SU-DHL-6 (cell line): ENCODE measurements at regions not wholly inside any gene's neighbourhood (a gene's known extent, or its start where the extent isn't known, plus 50 kb on each side); places are given as distances from the start of the nearest gene placed in this dataset.

Source experiments
- H2AFZ ChIP-seq: fragments of 200-600 bp; sonication (generic); 2 replicates; pipeline ENCODE4 v1.6.1; 2014; ENCODE audit warnings: low read depth, mild to moderate bottlenecking, moderate library complexity, mixed read lengths, antibody characterized with exemption, low read length; ENCODE audit not compliant: severe bottlenecking
- H3F3A ChIP-seq: fragments of 200-600 bp; shearing (Covaris generic); 2 replicates; pipeline ENCODE4 v1.6.0; 2016; ENCODE audit warnings: antibody characterized with exemption, mild to moderate bottlenecking; ENCODE audit not compliant: insufficient read depth
- H3K27ac ChIP-seq: fragments of 200-600 bp; sonication (generic); 2 replicates; pipeline ENCODE4 v1.5.1; 2016; ENCODE audit warnings: low read depth, mild to moderate bottlenecking, low read length, moderate library complexity, mixed read lengths
- H3K27me3 ChIP-seq: fragments of 200-600 bp; sonication (generic), shearing (Covaris generic); 2 replicates; pipeline ENCODE4 v1.6.0; 2014; ENCODE audit warnings: mild to moderate bottlenecking, low read length
- H3K36me3 ChIP-seq: fragments of 200-600 bp; sonication (generic); 2 replicates; pipeline ENCODE4 v1.6.1; 2014; ENCODE audit warnings: mild to moderate bottlenecking, low read length, mixed read lengths
- H3K4me2 ChIP-seq: fragments of 300-600, 200-600 bp; shearing (Covaris generic), sonication (generic); 2 replicates; pipeline ENCODE4 v1.6.0; 2014; ENCODE audit warnings: low read length, low read depth, mild to moderate bottlenecking; ENCODE audit not compliant: poor library complexity, severe bottlenecking
- H3K4me3 ChIP-seq: fragments of 200-600 bp; sonication (generic); 2 replicates; pipeline ENCODE4 v1.5.1; 2014; ENCODE audit warnings: antibody characterized with exemption, low read length, mild to moderate bottlenecking, mixed read lengths; ENCODE audit not compliant: insufficient read depth, poor library complexity, severe bottlenecking
- H3K79me2 ChIP-seq: fragments of 200-600 bp; sonication (generic); 2 replicates; pipeline ENCODE4 v1.6.1; 2014; ENCODE audit warnings: mild to moderate bottlenecking, low read length, moderate library complexity; ENCODE audit not compliant: insufficient read depth
- H3K9ac ChIP-seq: fragments of 200-600 bp; sonication (generic); 2 replicates; pipeline ENCODE4 v1.7.0; 2014; ENCODE audit warnings: mild to moderate bottlenecking, low read length
- H3K9me2 ChIP-seq: fragments of 200-600 bp; sonication (generic); replicated peaks from 2 replicates; pipeline ENCODE4 v1.6.1; 2014; ENCODE audit warnings: low read length; ENCODE audit not compliant: insufficient read depth
- H3K9me3 ChIP-seq: fragments of 200-600 bp; sonication (generic); 2 replicates; pipeline ENCODE4 v1.6.1; 2014; ENCODE audit warnings: low read length, mixed read lengths; ENCODE audit not compliant: insufficient read depth
- H4K20me1 ChIP-seq: fragments of 200-600 bp; sonication (generic); 2 replicates; pipeline ENCODE4 v1.6.1; 2014; ENCODE audit warnings: low read depth, mild to moderate bottlenecking, antibody characterized with exemption, low read length, moderate library complexity, mixed read lengths
- EZH2phosphoT487 ChIP-seq: fragments of 200-600 bp; sonication (generic), shearing (Covaris generic); conservative IDR thresholded peaks from 2 replicates; pipeline ENCODE4 v1.6.1; 2018; ENCODE audit warnings: mild to moderate bottlenecking, antibody characterized with exemption, low read length, moderate library complexity, mixed read lengths
- TF ChIP-seq, protein P1 (sequence below): fragments of 200-600 bp; sonication (generic); IDR thresholded peaks from one replicate; pipeline ENCODE4 v1.5.1; 2017; ENCODE audit warnings: antibody characterized with exemption, mild to moderate bottlenecking, low read length, moderate library complexity; ENCODE audit not compliant: insufficient read depth, poor library complexity, severe bottlenecking

DNA sequence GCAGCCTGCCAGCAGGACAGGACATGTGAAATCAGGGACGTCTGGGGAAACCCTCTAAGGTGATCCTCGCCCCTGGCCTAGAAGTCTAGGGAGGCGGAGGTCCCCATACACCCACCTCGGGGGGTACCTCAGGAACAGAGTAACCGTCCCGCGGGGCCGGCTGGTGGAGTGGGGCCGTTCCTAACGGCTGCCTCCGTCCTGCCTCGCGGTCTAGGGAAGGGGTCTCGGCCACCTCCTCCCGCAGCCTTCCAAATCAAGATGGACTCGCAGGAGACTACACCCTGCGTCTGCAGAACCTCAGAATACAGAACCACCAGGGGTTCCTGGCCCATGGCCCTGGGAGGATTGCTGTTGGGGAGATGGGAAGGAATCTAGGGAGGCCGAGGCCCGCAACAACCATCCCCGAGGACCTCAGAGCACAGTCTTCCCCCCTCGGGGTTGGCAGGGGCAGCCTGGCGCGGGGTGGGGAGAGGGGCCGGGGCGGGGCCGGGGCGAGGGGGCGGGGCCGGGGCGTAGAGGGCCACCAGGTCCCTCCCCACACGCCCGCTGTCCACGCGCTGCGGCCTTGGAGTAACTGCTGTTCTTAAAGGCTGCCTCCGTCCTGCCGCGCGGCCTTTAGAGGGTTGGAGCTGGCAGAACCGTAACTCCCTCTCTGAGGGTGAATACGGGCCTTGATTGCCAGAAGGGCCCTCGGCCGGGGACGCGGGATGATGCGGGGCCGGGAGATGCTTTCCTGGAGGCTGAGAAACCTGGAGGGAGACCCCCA, 89.0 kb upstream of the MLN start:
- Histone ChIP-seq H3K4me3 (no peak overlapping the region), H3K9ac (no peak overlapping the region), H3K79me2 (no peaks in the 10 kb centered on the region), H3K4me2 (no peak overlapping the region), H4K20me1 (no peaks in the 10 kb centered on the region), H3K36me3 (no peaks in the 10 kb centered on the region), H2AFZ (no peak overlapping the region), H3K9me3 (no peaks in the 10 kb centered on the region), H3F3A (no peaks in the 10 kb centered on the region), H3K27me3 (no peaks in the 10 kb centered on the region), H3K27ac (no peak overlapping the region), H3K9me2 (no peaks in the 10 kb centered on the region)
- TF ChIP-seq, protein P1, sequence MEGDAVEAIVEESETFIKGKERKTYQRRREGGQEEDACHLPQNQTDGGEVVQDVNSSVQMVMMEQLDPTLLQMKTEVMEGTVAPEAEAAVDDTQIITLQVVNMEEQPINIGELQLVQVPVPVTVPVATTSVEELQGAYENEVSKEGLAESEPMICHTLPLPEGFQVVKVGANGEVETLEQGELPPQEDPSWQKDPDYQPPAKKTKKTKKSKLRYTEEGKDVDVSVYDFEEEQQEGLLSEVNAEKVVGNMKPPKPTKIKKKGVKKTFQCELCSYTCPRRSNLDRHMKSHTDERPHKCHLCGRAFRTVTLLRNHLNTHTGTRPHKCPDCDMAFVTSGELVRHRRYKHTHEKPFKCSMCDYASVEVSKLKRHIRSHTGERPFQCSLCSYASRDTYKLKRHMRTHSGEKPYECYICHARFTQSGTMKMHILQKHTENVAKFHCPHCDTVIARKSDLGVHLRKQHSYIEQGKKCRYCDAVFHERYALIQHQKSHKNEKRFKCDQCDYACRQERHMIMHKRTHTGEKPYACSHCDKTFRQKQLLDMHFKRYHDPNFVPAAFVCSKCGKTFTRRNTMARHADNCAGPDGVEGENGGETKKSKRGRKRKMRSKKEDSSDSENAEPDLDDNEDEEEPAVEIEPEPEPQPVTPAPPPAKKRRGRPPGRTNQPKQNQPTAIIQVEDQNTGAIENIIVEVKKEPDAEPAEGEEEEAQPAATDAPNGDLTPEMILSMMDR = no peak
- no peak for TF ChIP-seq EZH2phosphoT487

DNA sequence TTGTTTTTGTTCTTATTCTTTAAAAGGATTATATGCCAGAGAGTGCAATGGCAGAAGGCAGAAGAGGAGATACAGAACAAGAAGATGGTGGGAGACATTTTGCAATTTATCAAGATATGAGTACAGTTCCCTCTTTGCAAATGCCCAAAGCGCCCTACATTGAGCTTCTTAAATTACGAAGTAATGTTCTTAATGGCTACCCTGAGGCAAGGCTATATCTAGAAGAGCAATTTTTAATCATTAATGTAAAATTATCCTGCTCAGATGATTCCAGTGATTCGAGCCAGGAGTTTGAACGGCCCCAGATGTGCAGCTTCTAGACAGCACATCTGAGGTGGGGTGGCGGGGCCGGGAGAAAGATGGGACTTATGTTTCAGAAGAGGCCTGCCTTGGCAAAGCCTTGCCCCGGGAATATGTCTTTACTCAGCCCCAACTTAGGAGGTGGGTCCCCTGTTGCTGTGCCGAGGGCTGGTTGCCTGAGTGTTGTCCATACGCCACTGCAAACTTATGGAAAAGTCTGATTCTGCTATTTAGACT, 84.9 kb upstream of the MLN start:
- no peak overlapping the region for H2AFZ ChIP-seq
- H3F3A ChIP-seq = no peaks in the 10 kb centered on the region
- no peaks in the 10 kb centered on the region for H3K36me3 ChIP-seq
- no peaks in the 10 kb centered on the region for H3K9me3 ChIP-seq
- H3K4me2 ChIP-seq = no peak overlapping the region
- no peak for TF ChIP-seq EZH2phosphoT487
- TF ChIP-seq, protein P1 = no peak
- H3K9me2 ChIP-seq = no peaks in the 10 kb centered on the region
- H3K79me2 ChIP-seq = no peaks in the 10 kb centered on the region
- H3K27me3 ChIP-seq = no peaks in the 10 kb centered on the region
- no peak overlapping the region for H3K27ac ChIP-seq
- H4K20me1 ChIP-seq = no peaks in the 10 kb centered on the region
- H3K9ac ChIP-seq = no peak overlapping the region
- H3K4me3 ChIP-seq = no peak overlapping the region

DNA sequence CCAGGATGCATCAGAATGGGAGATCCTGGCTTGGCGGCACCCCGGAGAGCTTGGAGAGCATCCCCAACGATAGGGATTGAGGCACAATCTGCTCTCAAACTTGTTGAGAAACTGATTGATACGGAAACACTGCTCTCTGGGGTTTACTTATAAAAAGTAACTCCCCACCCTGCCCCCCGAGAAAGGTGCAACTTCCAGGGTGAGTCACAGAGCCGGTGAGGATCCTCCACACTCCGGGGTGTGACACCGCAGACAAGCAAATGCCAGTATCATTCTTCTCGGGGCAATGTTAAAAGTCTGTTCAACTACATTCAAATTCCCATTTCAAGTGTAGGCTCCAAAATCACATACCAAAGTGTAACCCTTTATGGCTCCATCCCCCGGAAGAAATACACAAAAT, 84.4 kb upstream of the MLN start:
- Histone ChIP-seq H3K27ac (no peak overlapping the region), H3K9me3 (no peaks in the 10 kb centered on the region), H3K79me2 (no peaks in the 10 kb centered on the region), H3K9me2 (no peaks in the 10 kb centered on the region), H3K9ac (no peak overlapping the region), H3K4me2 (no peak overlapping the region), H3F3A (no peaks in the 10 kb centered on the region), H3K27me3 (no peaks in the 10 kb centered on the region), H4K20me1 (no peaks in the 10 kb centered on the region), H2AFZ (no peak overlapping the region), H3K36me3 (no peaks in the 10 kb centered on the region), H3K4me3 (no peak overlapping the region)
- no peak for TF ChIP-seq EZH2phosphoT487
- TF ChIP-seq, protein P1 = no peak
